ACC112 (cell line): ENCODE measurements at regions not wholly inside any gene's neighbourhood (a gene's known extent, or its start where the extent isn't known, plus 50 kb on each side); places are given as distances from the start of the nearest gene placed in this dataset.

ENCODE experiments used
- H2AFZ ChIP-seq: fragments of 200-600 bp; sonication (generic); one replicate; pipeline ENCODE4 v1.6.0; 2017; ENCODE audit warnings: antibody characterized with exemption, low read length; ENCODE audit not compliant: unreplicated experiment
- H3K27ac ChIP-seq: fragments of 200-600 bp; sonication (generic); 2 replicates; pipeline ENCODE4 v1.5.1; 2014; ENCODE audit warnings: low read depth, mild to moderate bottlenecking, antibody characterized with exemption, low read length, moderate library complexity
- H3K27me3 ChIP-seq: fragments of 200-600 bp; sonication (generic); 2 replicates; pipeline ENCODE4 v1.6.1; 2014; ENCODE audit warnings: mild to moderate bottlenecking, antibody characterized with exemption, low read length, moderate library complexity, mixed read lengths; ENCODE audit not compliant: insufficient read depth
- H3K36me3 ChIP-seq: fragments of 200-600 bp; sonication (generic); 2 replicates; pipeline ENCODE4 v1.6.1; 2016; ENCODE audit warnings: mild to moderate bottlenecking, antibody characterized with exemption, low read length, moderate library complexity, mixed read lengths; ENCODE audit not compliant: insufficient read depth
- H3K4me1 ChIP-seq: fragments of 200-600 bp; sonication (generic); one replicate; pipeline ENCODE4 v1.6.1; 2016; ENCODE audit warnings: low read length, mixed read lengths; ENCODE audit not compliant: insufficient read depth, unreplicated experiment, control insufficient read depth
- H3K4me3 ChIP-seq: fragments of 200-600 bp; sonication (generic); 2 replicates; pipeline ENCODE4 v1.5.1; 2014; ENCODE audit warnings: mild to moderate bottlenecking, low read depth, low read length
- H3K79me2 ChIP-seq: fragments of 200-600 bp; sonication (generic); one replicate; pipeline ENCODE4 v1.6.0; 2016; ENCODE audit warnings: low read length; ENCODE audit not compliant: control insufficient read depth, unreplicated experiment, insufficient read depth

DNA sequence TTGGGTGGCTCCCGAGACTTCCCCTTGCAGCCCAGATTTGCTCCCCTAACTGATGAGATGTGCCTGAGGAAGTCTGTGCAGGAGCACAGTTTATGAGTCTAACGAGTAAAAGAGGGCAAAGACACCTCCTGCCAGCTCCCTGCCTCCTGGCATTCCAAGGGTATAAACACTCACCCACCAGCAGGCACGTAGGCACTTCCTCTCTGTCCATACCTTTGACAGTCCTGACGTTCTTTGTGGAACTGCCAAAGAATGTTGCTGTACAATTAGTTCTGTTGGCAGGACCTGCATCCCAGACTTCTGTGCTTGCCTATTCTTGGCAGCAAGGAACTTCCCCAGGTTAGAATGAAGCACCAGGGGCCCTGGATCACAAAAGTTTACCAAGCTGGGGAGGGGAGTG is 889.3 kb downstream of the BCL11B start:
- no peaks in the 10 kb centered on the region for H3K79me2 ChIP-seq
- H3K36me3 ChIP-seq: no peaks in the 10 kb centered on the region
- no peak overlapping the region for H3K27ac ChIP-seq
- H3K4me3 ChIP-seq: no peak overlapping the region
- no peak overlapping the region for H2AFZ ChIP-seq
- no peaks in the 10 kb centered on the region for H3K4me1 ChIP-seq
- no peaks in the 10 kb centered on the region for H3K27me3 ChIP-seq

DNA sequence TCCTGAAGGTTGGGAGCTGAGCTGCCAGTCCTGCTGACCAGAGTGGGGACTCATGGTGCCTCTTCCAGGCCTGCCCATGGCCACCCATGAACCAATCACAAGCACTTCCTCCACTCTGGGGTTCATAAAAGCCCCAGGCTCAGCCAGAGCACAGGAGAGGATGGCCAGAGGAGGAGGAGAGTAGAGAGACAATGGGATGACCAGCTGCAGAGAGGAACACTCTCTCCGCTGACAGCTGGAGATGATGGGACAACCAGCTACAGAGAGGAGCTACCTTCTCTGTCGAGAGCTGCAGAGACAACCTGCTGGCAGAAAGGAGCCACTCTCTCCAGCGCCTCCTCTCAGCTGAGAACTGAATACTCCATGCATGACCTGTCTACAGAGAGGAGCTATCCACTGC is 886.1 kb downstream of the BCL11B start:
- Histone ChIP-seq H3K27me3 (no peaks in the 10 kb centered on the region), H3K36me3 (no peaks in the 10 kb centered on the region), H2AFZ (no peak overlapping the region), H3K27ac (no peak overlapping the region), H3K4me3 (no peak overlapping the region), H3K79me2 (no peaks in the 10 kb centered on the region), H3K4me1 (no peaks in the 10 kb centered on the region)

DNA sequence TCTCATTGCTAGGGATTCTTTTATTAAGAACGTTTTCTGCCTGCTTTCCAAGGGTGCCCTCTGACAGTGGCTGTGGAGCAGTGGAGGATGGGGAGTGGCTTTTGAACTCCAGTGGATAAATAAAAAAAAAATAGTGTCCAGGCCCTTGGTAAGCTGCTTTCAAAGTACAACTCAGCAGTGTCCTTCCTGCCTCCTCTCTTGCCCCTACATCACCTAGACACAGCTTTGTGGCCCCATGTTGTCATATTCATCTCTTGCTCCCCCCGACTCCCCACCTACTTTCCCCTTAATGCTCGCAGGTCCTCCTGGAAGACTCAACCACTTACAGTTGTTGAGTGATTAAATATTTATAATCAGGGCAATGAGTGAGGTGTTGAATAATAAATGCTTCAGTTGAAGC is 880.9 kb downstream of the BCL11B start:
- H3K4me3 ChIP-seq: no peak overlapping the region
- no peaks in the 10 kb centered on the region for H3K36me3 ChIP-seq
- no peak overlapping the region for H2AFZ ChIP-seq
- no peaks in the 10 kb centered on the region for H3K27me3 ChIP-seq
- H3K4me1 ChIP-seq: no peaks in the 10 kb centered on the region
- no peak overlapping the region for H3K27ac ChIP-seq
- H3K79me2 ChIP-seq: no peaks in the 10 kb centered on the region

DNA sequence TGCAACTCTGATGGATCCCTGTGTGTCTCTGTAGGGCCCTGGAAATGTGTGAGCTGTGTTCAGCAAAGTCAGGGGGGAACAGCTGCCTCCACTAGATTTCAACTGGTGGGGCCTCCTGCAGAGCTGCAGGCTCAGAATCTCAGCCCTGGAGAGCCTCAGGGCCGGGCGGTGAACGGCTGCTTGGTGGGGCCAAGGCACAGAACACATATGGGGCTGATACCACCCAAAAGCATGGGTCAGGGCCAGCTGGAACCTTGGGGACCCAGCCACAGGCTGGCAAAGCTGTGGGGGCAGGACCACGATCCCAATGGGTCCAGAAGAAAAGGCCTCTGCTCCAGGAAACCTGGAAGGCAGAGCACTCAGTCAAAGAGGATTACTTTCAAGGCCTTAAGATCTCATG is 878.5 kb downstream of the BCL11B start:
- Histone ChIP-seq H2AFZ (no peak overlapping the region), H3K79me2 (no peaks in the 10 kb centered on the region), H3K36me3 (no peaks in the 10 kb centered on the region), H3K4me1 (no peaks in the 10 kb centered on the region), H3K4me3 (no peak overlapping the region), H3K27ac (no peak overlapping the region), H3K27me3 (no peaks in the 10 kb centered on the region)

DNA sequence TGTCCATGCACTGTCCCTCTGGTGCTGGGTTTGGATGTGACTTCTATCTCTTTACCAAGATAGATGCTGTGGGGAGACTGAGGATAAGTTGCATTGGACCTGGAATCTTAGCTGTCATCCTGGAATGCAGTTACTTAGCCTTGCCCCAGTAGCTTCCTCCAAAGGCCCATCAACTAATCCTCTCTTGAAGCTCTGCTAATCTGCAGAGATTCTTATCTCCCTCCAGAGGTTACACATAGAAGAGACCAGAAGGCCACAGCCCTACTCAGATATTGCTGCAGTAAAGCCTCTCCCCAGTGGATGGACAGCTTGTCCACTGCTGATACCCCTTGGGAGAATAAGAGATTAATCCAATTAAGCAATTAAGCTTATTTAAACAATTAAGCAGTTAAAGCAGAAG is 867.2 kb downstream of the BCL11B start:
- no peaks in the 10 kb centered on the region for H3K4me1 ChIP-seq
- no peak overlapping the region for H3K27ac ChIP-seq
- H3K4me3 ChIP-seq: no peak overlapping the region
- no peaks in the 10 kb centered on the region for H3K36me3 ChIP-seq
- H3K27me3 ChIP-seq: no peaks in the 10 kb centered on the region
- no peaks in the 10 kb centered on the region for H3K79me2 ChIP-seq
- H2AFZ ChIP-seq: no peak overlapping the region

DNA sequence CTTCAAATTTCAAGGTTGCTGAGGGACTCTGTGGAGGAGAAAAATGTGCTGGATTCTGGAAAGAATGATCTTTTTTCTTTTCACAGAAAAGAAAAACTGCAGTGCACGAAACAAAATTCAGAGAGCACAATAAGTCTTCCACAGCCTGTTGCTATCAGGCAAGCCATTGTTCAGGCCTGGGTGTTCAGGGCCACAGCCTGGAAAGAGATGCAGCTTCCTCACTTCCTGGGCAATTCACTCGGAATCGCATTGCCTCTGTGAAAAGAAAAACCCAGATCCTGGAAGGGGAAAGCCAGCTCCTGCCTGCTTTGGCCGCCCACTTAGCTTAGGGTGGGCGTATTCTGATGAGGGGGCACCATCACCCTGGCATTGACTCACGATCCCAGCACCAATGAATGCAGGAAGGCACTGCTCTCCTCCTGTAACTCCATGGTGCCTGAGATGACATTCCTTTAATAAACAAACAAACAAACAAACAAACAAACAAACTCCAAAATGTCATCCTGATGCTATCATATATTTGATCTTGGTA is 863.9 kb downstream of the BCL11B start:
- Histone ChIP-seq H3K27ac (no peak overlapping the region), H3K79me2 (no peaks in the 10 kb centered on the region), H3K36me3 (no peaks in the 10 kb centered on the region), H2AFZ (no peak overlapping the region), H3K27me3 (no peaks in the 10 kb centered on the region), H3K4me1 (no peaks in the 10 kb centered on the region), H3K4me3 (no peak overlapping the region)

DNA sequence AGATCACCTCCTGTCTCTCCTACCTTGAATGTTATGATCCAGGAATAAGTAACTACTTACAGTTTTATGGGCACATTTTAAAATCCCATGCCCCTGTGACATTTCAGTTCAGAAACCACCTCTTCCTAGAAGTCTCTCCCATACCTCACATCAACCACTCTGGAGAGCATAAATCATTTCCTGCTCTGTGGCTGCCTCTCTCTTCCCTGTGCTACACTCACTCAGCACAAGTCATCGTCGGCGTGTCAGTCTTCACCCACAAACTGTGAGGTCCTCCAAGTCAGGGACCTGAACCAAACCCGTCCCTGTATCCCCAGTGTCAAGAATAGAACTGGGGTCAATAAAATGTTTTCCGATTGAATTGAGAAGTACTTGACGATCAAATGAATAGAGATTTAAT is 863.3 kb downstream of the BCL11B start:
- Histone ChIP-seq H3K79me2 (no peaks in the 10 kb centered on the region), H3K27me3 (no peaks in the 10 kb centered on the region), H3K36me3 (no peaks in the 10 kb centered on the region), H3K4me3 (no peak overlapping the region), H3K4me1 (no peaks in the 10 kb centered on the region), H3K27ac (no peak overlapping the region), H2AFZ (no peak overlapping the region)

DNA sequence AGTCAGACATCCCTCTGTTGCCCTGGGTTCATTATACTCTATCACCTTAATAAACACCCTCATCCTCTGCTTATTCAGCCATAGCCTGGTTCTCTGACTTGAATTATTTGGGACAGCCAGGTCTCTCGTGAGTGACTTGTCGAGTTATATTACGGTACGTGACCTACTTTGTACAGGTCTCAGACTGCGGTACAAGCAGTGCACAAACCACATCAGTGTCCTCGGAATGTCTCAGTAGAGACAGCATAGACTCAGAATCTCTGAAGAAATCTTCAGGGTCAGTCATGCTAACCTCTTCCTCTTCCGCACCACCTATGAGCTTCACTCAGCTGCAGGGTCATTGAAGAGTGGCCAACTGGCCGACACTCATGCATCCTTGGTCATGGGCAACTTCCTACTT is 860.8 kb downstream of the BCL11B start:
- H3K4me3 ChIP-seq: no peak overlapping the region
- no peaks in the 10 kb centered on the region for H3K27me3 ChIP-seq
- no peaks in the 10 kb centered on the region for H3K36me3 ChIP-seq
- H3K79me2 ChIP-seq: no peaks in the 10 kb centered on the region
- H3K27ac ChIP-seq: no peak overlapping the region
- H2AFZ ChIP-seq: no peak overlapping the region
- no peaks in the 10 kb centered on the region for H3K4me1 ChIP-seq

DNA sequence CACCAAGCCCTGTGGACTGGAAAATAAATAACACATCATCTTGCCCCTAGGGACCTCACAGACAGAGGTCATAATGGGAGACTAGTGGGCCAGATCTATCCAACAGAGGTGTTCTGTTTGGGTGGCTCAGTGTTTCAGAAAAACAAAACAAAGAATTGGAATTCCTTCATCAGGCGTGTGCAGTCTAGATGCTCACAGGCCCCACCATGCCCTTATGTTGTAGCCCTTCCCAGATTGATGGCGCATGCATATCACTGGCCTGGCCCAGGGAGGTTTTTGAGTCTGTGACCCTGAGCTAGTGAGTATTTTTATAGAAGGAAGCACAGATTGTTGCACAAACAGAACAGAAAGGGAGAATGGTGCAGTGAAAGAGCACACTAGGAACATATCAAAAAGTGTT is 859.6 kb downstream of the BCL11B start:
- H3K36me3 ChIP-seq: no peaks in the 10 kb centered on the region
- no peaks in the 10 kb centered on the region for H3K27me3 ChIP-seq
- H2AFZ ChIP-seq: no peak overlapping the region
- H3K4me1 ChIP-seq: no peaks in the 10 kb centered on the region
- no peak overlapping the region for H3K27ac ChIP-seq
- H3K79me2 ChIP-seq: no peaks in the 10 kb centered on the region
- no peak overlapping the region for H3K4me3 ChIP-seq

DNA sequence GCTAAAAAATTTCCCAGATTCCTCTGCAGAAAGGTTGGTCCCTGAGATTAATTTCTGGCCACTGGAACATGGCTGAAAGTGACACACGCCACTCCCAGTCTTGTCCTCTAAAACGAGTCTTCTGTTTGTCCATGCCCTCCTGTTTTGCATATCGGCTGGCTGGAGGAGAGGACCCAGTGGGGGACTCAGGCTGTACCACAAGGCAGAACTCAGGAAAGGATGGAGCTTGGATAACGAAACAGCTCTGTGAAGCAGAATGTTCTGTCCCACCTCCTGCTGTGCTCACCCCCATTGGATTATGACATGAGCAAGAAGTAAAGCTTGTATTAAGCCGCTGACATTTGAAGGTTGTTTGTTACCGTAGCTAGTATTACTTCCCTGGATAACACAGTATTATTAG is 856.2 kb downstream of the BCL11B start:
- Histone ChIP-seq H3K4me3 (no peak overlapping the region), H3K27me3 (no peaks in the 10 kb centered on the region), H3K36me3 (no peaks in the 10 kb centered on the region), H2AFZ (no peak overlapping the region), H3K79me2 (no peaks in the 10 kb centered on the region), H3K4me1 (no peaks in the 10 kb centered on the region), H3K27ac (no peak overlapping the region)

DNA sequence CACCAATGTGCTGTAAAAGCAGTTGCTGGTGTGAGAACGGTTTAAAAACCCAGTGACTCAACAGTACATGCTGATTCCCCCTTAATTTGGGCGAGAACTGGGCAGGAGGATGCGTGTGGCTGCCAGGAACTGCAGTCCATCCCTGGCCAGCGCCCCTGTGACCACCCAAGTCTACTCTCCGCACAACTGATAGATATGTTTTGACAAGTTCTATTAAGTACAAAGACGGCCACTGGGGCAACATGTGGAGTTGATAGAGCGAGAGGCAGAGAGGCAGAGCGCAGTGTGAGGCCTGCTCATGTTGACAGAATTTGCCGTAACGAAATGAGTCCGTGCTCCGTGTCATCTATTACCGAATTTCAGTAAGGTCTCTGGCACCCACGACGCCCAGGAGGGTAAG is 855.0 kb downstream of the BCL11B start:
- Histone ChIP-seq H3K79me2 (no peaks in the 10 kb centered on the region), H2AFZ (no peak overlapping the region), H3K27me3 (no peaks in the 10 kb centered on the region), H3K4me1 (no peaks in the 10 kb centered on the region), H3K27ac (no peak overlapping the region), H3K4me3 (no peak overlapping the region), H3K36me3 (no peaks in the 10 kb centered on the region)
